ENCODE measurements at regions not wholly inside any gene's neighbourhood (a gene's known extent, or its start where the extent isn't known, plus 50 kb on each side); places are given as distances from the start of the nearest gene placed in this dataset.
"Not testable (repeated sequence)": the region's sequence is repeated elsewhere in the genome, so short reads cannot be mapped to it uniquely, and the experiment has no call there.

- no peak overlapping the region for H3K4me3 ChIP-seq (ENCODE audit: control insufficient read depth, low read depth, low read length)
- TF ChIP-seq CTCF (IDR thresholded peaks at IDR 0.05; ENCODE audit: control insufficient read depth, insufficient read depth, low read depth, low read length, missing control alignments): no peak
- DNase-seq (ENCODE audit: low read depth): no peak
Measured at GRCh38 chr7:15143936-15144335, 241.4 kb upstream of the DGKB start.

GRCh38 chr7:15143121-15143520 lies 240.6 kb upstream of the DGKB start:
- DNase-seq (ENCODE audit: low read depth): no peak
- no peak for TF ChIP-seq CTCF (IDR thresholded peaks at IDR 0.05; ENCODE audit: control insufficient read depth, insufficient read depth, low read depth, low read length, missing control alignments)
- no peak overlapping the region for H3K4me3 ChIP-seq (ENCODE audit: control insufficient read depth, low read depth, low read length)

- H3K4me3 ChIP-seq (ENCODE audit: control insufficient read depth, low read depth, low read length): no peak overlapping the region
- DNase-seq (ENCODE audit: low read depth): no peak
- TF ChIP-seq CTCF (IDR thresholded peaks at IDR 0.05; ENCODE audit: control insufficient read depth, insufficient read depth, low read depth, low read length, missing control alignments): no peak
Measured at GRCh38 chr7:15140431-15140830, 237.9 kb upstream of the DGKB start.

GRCh38 chr7:15131661-15132060 lies 229.1 kb upstream of the DGKB start:
- H3K4me3 ChIP-seq (ENCODE audit: control insufficient read depth, low read depth, low read length): no peak overlapping the region
- TF ChIP-seq CTCF (IDR thresholded peaks at IDR 0.05; ENCODE audit: control insufficient read depth, insufficient read depth, low read depth, low read length, missing control alignments): no peak
- DNase-seq (ENCODE audit: low read depth): no peak

GRCh38 chr7:15130666-15131541 lies 228.4 kb upstream of the DGKB start:
- H3K4me3 ChIP-seq (ENCODE audit: control insufficient read depth, low read depth, low read length): no peak overlapping the region
- TF ChIP-seq CTCF (IDR thresholded peaks at IDR 0.05; ENCODE audit: control insufficient read depth, insufficient read depth, low read depth, low read length, missing control alignments): no peak
- peak; percentile 8 for DNase-seq (ENCODE audit: low read depth)

- TF ChIP-seq CTCF (IDR thresholded peaks at IDR 0.05; ENCODE audit: control insufficient read depth, insufficient read depth, low read depth, low read length, missing control alignments): no peak
- DNase-seq (ENCODE audit: low read depth): no peak
- H3K4me3 ChIP-seq (ENCODE audit: control insufficient read depth, low read depth, low read length): no peak overlapping the region
Measured at GRCh38 chr7:15128716-15129115, 226.2 kb upstream of the DGKB start.

GRCh38 chr7:15126653-15127052 lies 224.1 kb upstream of the DGKB start:
- DNase-seq (ENCODE audit: low read depth); H3K4me3 ChIP-seq (ENCODE audit: control insufficient read depth, low read depth, low read length): not testable (repeated sequence)

All from AG09309 (cell line).